ENCODE measurements at regions not wholly inside any gene's neighbourhood (a gene's known extent, or its start where the extent isn't known, plus 50 kb on each side); places are given as distances from the start of the nearest gene placed in this dataset.

DNA sequence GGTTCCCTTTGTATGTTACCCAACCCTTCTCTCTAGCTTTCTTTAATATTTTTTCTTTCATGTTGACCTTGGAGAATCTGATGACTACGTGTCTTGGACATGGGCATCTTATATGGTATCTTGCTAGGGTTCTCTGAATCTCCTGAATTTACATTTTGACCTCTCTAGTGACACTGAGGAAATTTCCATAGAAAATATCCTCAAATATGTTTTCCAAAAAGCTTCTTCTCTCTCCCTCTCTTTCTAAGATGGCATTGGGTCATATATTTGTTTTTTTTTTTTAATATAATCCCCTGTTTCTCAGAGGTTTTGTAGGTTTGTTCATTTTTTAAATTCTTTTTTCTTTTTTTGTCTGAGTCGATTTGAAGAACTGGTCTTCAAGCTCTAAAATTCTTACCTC lies 184.0 kb upstream of the TMC3 start:
- no peak overlapping the region for H3K27ac Mint-ChIP-seq
- no peak for ATAC-seq
- H3K4me1 Mint-ChIP-seq, result peaks cover 10% of the 10 kb centered on the region
- Histone ChIP-seq H4K20me1 (replicated peaks; ENCODE audit: insufficient read depth) (no peaks in the 10 kb centered on the region), H3F3A (replicated peaks; ENCODE audit: low read depth) (no peaks in the 10 kb centered on the region), H3K27me3 (ENCODE audit: insufficient read depth) (no peaks in the 10 kb centered on the region), H3K4me3 (no peak overlapping the region), H3K9me2 (ENCODE audit: insufficient read depth) (no peaks in the 10 kb centered on the region), H3K36me3 (ENCODE audit: insufficient read depth) (no peaks in the 10 kb centered on the region), H3K27ac (ENCODE audit: low read depth) (no peak overlapping the region), H3K4me1 (ENCODE audit: insufficient read depth) (peaks cover 4% of the 10 kb centered on the region; the same call in 1 of the 2 replicates), H3K79me2 (replicated peaks; ENCODE audit: insufficient read depth) (no peaks in the 10 kb centered on the region), H3K4me2 (no peak overlapping the region), H2AFZ (no peak overlapping the region)
- no peak overlapping the region for H3K4me3 Mint-ChIP-seq
- H3K27me3 Mint-ChIP-seq (ENCODE audit: insufficient read depth, low read depth, poor library complexity), result no peaks in the 10 kb centered on the region
- no peaks in the 10 kb centered on the region for H3K9me3 Mint-ChIP-seq
- H3K36me3 Mint-ChIP-seq (ENCODE audit: low read depth), result no peaks in the 10 kb centered on the region
- TF ChIP-seq CREB1 (CRISPR knock-in tag; IDR thresholded peaks at IDR 0.05; ENCODE audit: low read depth) (no peak), ZNF114 (CRISPR knock-in tag; IDR thresholded peaks at IDR 0.05) (no peak), ZNF331 (CRISPR knock-in tag; IDR thresholded peaks at IDR 0.05; ENCODE audit: low read depth) (no peak), EZH2phosphoT487 (IDR thresholded peaks at IDR 0.05; ENCODE audit: unreplicated experiment) (no peak), NANOG (IDR thresholded peaks at IDR 0.05; ENCODE audit: borderline replicate concordance) (no peak)
- TF ChIP-seq, protein P1, sequence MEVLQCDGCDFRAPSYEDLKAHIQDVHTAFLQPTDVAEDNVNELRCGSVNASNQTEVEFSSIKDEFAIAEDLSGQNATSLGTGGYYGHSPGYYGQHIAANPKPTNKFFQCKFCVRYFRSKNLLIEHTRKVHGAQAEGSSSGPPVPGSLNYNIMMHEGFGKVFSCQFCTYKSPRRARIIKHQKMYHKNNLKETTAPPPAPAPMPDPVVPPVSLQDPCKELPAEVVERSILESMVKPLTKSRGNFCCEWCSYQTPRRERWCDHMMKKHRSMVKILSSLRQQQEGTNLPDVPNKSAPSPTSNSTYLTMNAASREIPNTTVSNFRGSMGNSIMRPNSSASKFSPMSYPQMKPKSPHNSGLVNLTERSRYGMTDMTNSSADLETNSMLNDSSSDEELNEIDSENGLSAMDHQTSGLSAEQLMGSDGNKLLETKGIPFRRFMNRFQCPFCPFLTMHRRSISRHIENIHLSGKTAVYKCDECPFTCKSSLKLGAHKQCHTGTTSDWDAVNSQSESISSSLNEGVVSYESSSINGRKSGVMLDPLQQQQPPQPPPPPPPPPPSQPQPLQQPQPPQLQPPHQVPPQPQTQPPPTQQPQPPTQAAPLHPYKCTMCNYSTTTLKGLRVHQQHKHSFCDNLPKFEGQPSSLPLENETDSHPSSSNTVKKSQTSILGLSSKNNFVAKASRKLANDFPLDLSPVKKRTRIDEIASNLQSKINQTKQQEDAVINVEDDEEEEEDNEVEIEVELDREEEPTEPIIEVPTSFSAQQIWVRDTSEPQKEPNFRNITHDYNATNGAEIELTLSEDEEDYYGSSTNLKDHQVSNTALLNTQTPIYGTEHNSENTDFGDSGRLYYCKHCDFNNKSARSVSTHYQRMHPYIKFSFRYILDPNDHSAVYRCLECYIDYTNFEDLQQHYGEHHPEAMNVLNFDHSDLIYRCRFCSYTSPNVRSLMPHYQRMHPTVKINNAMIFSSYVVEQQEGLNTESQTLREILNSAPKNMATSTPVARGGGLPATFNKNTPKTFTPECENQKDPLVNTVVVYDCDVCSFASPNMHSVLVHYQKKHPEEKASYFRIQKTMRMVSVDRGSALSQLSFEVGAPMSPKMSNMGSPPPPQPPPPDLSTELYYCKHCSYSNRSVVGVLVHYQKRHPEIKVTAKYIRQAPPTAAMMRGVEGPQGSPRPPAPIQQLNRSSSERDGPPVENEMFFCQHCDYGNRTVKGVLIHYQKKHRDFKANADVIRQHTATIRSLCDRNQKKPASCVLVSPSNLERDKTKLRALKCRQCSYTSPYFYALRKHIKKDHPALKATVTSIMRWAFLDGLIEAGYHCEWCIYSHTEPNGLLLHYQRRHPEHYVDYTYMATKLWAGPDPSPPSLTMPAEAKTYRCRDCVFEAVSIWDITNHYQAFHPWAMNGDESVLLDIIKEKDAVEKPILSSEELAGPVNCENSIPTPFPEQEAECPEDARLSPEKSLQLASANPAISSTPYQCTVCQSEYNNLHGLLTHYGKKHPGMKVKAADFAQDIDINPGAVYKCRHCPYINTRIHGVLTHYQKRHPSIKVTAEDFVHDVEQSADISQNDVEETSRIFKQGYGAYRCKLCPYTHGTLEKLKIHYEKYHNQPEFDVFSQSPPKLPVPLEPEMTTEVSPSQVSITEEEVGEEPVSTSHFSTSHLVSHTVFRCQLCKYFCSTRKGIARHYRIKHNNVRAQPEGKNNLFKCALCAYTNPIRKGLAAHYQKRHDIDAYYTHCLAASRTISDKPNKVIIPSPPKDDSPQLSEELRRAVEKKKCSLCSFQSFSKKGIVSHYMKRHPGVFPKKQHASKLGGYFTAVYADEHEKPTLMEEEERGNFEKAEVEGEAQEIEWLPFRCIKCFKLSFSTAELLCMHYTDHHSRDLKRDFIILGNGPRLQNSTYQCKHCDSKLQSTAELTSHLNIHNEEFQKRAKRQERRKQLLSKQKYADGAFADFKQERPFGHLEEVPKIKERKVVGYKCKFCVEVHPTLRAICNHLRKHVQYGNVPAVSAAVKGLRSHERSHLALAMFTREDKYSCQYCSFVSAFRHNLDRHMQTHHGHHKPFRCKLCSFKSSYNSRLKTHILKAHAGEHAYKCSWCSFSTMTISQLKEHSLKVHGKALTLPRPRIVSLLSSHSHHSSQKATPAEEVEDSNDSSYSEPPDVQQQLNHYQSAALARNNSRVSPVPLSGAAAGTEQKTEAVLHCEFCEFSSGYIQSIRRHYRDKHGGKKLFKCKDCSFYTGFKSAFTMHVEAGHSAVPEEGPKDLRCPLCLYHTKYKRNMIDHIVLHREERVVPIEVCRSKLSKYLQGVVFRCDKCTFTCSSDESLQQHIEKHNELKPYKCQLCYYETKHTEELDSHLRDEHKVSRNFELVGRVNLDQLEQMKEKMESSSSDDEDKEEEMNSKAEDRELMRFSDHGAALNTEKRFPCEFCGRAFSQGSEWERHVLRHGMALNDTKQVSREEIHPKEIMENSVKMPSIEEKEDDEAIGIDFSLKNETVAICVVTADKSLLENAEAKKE (CRISPR knock-in tag; IDR thresholded peaks at IDR 0.05), result no peak
- TF ChIP-seq, protein P2, sequence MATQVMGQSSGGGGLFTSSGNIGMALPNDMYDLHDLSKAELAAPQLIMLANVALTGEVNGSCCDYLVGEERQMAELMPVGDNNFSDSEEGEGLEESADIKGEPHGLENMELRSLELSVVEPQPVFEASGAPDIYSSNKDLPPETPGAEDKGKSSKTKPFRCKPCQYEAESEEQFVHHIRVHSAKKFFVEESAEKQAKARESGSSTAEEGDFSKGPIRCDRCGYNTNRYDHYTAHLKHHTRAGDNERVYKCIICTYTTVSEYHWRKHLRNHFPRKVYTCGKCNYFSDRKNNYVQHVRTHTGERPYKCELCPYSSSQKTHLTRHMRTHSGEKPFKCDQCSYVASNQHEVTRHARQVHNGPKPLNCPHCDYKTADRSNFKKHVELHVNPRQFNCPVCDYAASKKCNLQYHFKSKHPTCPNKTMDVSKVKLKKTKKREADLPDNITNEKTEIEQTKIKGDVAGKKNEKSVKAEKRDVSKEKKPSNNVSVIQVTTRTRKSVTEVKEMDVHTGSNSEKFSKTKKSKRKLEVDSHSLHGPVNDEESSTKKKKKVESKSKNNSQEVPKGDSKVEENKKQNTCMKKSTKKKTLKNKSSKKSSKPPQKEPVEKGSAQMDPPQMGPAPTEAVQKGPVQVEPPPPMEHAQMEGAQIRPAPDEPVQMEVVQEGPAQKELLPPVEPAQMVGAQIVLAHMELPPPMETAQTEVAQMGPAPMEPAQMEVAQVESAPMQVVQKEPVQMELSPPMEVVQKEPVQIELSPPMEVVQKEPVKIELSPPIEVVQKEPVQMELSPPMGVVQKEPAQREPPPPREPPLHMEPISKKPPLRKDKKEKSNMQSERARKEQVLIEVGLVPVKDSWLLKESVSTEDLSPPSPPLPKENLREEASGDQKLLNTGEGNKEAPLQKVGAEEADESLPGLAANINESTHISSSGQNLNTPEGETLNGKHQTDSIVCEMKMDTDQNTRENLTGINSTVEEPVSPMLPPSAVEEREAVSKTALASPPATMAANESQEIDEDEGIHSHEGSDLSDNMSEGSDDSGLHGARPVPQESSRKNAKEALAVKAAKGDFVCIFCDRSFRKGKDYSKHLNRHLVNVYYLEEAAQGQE (IDR thresholded peaks at IDR 0.05; ENCODE audit: unreplicated experiment), result no peak
- no peak for DNase-seq (ENCODE audit: low spot score)

Data from GM23338 (cell line).